RWPE1 (cell line): ENCODE measurements at regions not wholly inside any gene's neighbourhood (a gene's known extent, or its start where the extent isn't known, plus 50 kb on each side); places are given as distances from the start of the nearest gene placed in this dataset.

Experiments used
- CTCF ChIA-PET: fragments of 350-600 bp; sonication (Branson Sonifier 250); formaldehyde crosslinking; extraction: SDS; loops from one replicate; lab custom pipeline; 2021; lab: Yijun Ruan, JAX
- POLR2A ChIA-PET: fragments of 400-600 bp; formaldehyde crosslinking; extraction: SDS; loops from one replicate; lab custom pipeline; 2020; ENCODE audit warnings: antibody characterized with exemption; ENCODE audit not compliant: low non-redundant PET; lab: Yijun Ruan, JAX
- DNase-seq: peaks from one replicate; pipeline ENCODE4 v3.0.0; 2012; ENCODE audit warnings: low spot score
- H3K27ac ChIP-seq: fragments of 450-650 bp; 2 replicates; pipeline ENCODE4 v1.5.1; 2017
- TF ChIP-seq, protein P1 (sequence below): fragments of 450-650 bp; conservative IDR thresholded peaks from 2 replicates; pipeline ENCODE4 v1.5.1; 2017; ENCODE audit warnings: low read depth, mild to moderate bottlenecking

DNA sequence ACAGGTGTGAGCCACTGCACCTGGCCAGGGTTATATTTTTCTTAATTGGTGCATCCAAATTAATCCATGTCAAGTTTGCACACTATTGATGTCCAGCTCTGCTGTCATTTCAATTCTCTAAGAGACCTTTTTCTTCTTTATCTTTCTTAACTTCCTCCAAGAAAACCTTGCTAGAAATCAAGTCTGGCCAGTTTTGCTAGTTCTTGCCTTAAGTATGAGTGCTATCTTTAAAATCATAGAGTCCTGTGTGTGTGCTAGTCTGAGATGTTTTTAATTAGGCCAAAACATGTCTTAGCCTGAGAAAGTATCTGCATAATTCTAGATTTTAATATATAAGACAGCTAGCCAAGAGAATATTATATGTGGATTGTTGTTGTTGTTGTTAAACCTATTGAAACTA lies 56.2 kb upstream of the SLC39A10 start:
- no peak for DNase-seq
- TF ChIP-seq, protein P1, sequence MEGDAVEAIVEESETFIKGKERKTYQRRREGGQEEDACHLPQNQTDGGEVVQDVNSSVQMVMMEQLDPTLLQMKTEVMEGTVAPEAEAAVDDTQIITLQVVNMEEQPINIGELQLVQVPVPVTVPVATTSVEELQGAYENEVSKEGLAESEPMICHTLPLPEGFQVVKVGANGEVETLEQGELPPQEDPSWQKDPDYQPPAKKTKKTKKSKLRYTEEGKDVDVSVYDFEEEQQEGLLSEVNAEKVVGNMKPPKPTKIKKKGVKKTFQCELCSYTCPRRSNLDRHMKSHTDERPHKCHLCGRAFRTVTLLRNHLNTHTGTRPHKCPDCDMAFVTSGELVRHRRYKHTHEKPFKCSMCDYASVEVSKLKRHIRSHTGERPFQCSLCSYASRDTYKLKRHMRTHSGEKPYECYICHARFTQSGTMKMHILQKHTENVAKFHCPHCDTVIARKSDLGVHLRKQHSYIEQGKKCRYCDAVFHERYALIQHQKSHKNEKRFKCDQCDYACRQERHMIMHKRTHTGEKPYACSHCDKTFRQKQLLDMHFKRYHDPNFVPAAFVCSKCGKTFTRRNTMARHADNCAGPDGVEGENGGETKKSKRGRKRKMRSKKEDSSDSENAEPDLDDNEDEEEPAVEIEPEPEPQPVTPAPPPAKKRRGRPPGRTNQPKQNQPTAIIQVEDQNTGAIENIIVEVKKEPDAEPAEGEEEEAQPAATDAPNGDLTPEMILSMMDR, result no peak
- ChIA-PET CTCF (interaction anchor here (0.7 kb wide), 1 partner anchor 69 kb away, joined by 3 read pairs; no protein-coding TSS in a partner anchor), POLR2A (no interaction called here)
- no peak overlapping the region for H3K27ac ChIP-seq

DNA sequence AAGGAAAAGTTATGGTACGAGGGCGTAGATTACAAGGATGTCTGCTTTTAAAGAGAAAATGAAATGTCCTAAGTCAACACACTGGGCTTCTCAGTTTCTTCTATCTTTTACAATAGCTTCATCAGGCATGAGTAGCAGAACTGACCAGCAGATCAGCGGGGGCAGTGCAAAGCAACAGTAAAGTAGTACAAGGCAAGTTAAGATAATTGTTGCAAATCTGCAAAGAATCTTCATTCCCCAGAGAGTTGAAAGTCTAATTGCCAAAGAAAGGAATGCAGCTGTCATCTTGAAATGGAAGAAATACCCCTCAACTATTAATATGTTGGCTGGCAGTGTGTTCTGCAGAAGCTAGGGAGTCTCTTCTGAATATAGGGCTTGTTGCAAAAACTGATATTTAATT lies 60.2 kb upstream of the SLC39A10 start:
- POLR2A ChIA-PET, result no interaction called here
- DNase-seq, result no peak
- CTCF ChIA-PET, result no interaction called here
- TF ChIP-seq, protein P1, result no peak
- H3K27ac ChIP-seq, result no peak overlapping the region

DNA sequence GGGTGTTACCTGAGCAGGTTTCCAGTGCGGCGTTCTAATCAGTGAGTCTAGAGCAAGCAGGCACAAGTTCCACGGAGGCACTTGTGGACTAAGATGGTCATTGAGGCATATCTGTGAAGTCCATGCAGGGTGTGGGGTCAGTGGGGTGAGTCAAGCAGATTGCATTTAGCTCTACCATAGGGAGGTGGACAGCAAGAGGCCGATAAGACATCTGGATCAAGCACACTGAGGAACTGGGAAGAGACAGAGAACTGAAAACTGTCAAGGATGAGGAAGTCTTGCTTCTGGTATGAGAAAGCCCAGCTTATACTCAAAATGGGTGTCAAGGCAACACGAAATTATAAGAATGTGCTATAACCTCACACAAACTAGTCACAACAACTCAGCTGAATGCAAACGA lies 61.2 kb upstream of the SLC39A10 start:
- H3K27ac ChIP-seq, result no peak overlapping the region
- TF ChIP-seq, protein P1, result no peak
- CTCF ChIA-PET, result no interaction called here
- no peak for DNase-seq
- POLR2A ChIA-PET, result no interaction called here

DNA sequence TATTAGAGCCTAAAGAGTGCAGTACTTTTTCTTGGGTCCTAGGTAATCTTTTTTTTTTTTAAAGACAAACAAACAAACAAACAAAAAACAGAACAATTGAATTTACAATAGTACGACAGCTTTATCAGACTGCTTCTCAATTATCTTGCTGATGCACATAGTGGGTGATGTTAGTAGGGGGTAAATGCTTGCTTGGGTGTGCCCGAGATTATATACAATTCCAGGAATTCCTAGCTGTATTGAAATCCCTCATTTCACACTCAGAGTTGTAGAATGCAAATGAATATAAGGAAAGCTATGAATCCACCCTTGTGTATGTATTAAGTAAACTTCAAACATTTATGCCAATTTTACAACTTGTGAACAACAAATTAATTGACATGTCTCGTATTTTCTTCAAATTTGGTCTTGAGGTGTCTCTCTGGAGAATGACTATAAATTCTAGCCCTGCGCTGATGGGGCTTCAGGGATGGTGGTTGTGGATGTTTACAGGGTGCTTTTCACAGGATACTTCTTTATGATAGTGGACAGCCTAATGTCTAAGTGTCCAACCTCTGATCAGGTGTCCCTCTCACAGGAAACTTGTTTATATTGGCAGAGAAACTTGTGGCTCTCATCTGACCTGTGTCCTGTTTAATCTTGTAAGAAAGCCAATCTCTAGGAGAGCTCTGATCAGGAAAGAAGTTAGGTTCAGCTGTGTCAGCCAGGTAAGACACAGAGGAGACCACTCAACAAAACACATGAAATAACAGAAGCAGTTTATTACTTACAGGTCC lies 61.9 kb upstream of the SLC39A10 start:
- POLR2A ChIA-PET, result no interaction called here
- H3K27ac ChIP-seq, result no peak overlapping the region
- DNase-seq, result no peak
- TF ChIP-seq, protein P1, result no peak
- CTCF ChIA-PET, result no interaction called here

DNA sequence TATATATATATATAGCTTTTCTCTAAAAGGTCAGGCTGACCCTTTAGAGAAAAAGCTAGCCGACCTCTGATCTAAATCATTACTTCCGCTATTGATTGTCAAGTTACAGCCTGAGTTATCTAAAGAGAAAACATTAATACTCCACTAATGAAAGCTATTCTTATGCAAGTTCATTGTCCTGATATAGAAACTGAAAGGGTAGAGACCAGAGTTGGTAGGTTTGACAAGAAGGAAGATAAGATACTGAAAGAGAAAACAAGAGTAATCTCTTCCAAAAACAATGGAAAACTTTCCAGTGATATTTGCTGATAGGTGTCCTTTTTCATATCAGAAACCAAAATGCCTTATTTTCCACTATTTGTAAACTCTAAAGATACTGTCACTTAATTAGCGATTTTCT lies 62.8 kb upstream of the SLC39A10 start:
- no peak overlapping the region for H3K27ac ChIP-seq
- TF ChIP-seq, protein P1, result no peak
- ChIA-PET POLR2A (no interaction called here), CTCF (interaction anchor here (0.7 kb wide), 1 partner anchor 9 kb away, joined by 3 read pairs; no protein-coding TSS in a partner anchor)
- DNase-seq, result no peak

DNA sequence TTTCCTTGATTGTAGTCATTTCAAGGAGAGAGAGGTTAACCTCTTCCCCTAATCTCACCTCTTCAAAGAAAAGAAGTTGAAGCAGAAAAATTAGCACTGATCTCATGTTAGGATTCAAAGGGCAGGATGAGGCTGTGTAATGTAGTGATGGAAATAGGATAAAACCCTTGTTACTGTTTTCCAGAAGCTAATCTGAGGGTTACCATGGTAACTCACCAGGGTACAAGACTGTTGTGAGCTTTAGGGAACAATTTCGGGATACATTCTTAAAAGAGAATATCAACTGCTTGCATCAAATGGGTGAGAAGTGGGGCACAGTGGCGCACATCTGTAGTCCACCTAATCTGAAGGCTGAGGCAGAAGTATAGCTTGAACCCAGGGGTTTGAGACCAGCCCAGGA lies 64.9 kb upstream of the SLC39A10 start:
- TF ChIP-seq, protein P1, result no peak
- no peak for DNase-seq
- POLR2A ChIA-PET, result no interaction called here
- no peak overlapping the region for H3K27ac ChIP-seq
- CTCF ChIA-PET, result interaction anchor here (0.6 kb wide), 1 partner anchor 11 kb away, joined by 3 read pairs; no protein-coding TSS in a partner anchor
